OCI-LY7 (cell line): ENCODE measurements at regions not wholly inside any gene's neighbourhood (a gene's known extent, or its start where the extent isn't known, plus 50 kb on each side); places are given as distances from the start of the nearest gene placed in this dataset.

Experiments
- BruUV-seq: library from RNA; stranded (reverse); fragments of 400-500 nt; replicated peaks from 2 replicates; lab custom pipeline; 2021; lab: Mats Ljungman, UMichigan
- CTCF ChIA-PET: fragments of 300-600 bp; sonication (Branson Sonifier 250); formaldehyde crosslinking; loops from one replicate; lab custom pipeline; 2022; ENCODE audit warnings: antibody characterized with exemption; ENCODE audit not compliant: unreplicated experiment; lab: Charles Lee
- POLR2A ChIA-PET: fragments of 300-600 bp; sonication (Branson Sonifier 250); formaldehyde crosslinking; loops from one replicate; lab custom pipeline; 2022; ENCODE audit warnings: antibody characterized with exemption; lab: Charles Lee
- DNase-seq: peaks from one replicate; pipeline ENCODE4 v3.0.0-alpha.2; 2015; ENCODE audit warnings: low spot score
- H2AFZ ChIP-seq: fragments of 200-600 bp; sonication (generic), shearing (Covaris generic); 2 replicates; pipeline ENCODE4 v1.6.1; 2014; ENCODE audit warnings: mild to moderate bottlenecking, antibody characterized with exemption, low read length, moderate library complexity
- H3K27ac ChIP-seq: fragments of 200-600 bp; sonication (generic); 2 replicates; pipeline ENCODE4 v1.5.1; 2014; ENCODE audit warnings: mixed run types, low read depth, mild to moderate bottlenecking, moderate library complexity, low read length, inconsistent platforms; ENCODE audit not compliant: poor library complexity, severe bottlenecking
- H3K36me3 ChIP-seq: fragments of 200-600 bp; sonication (generic); 2 replicates; pipeline ENCODE4 v1.6.1; 2014; ENCODE audit warnings: mild to moderate bottlenecking, antibody characterized with exemption, low read length, moderate library complexity, mixed read lengths; ENCODE audit not compliant: insufficient read depth
- H3K4me1 ChIP-seq: fragments of 200-600 bp; sonication (generic); 2 replicates; pipeline ENCODE4 v1.5.1; 2014; ENCODE audit warnings: mild to moderate bottlenecking, low read length; ENCODE audit not compliant: insufficient read depth, poor library complexity, severe bottlenecking
- H3K4me2 ChIP-seq: fragments of 200-600 bp; sonication (generic); 2 replicates; pipeline ENCODE4 v1.6.1; 2014; ENCODE audit warnings: mild to moderate bottlenecking, low read length
- H3K4me3 ChIP-seq: fragments of 200-600 bp; sonication (generic); 2 replicates; pipeline ENCODE4 v1.5.1; 2014; ENCODE audit warnings: mild to moderate bottlenecking, low read depth, low read length; ENCODE audit not compliant: poor library complexity, severe bottlenecking
- H3K79me2 ChIP-seq: fragments of 200-600 bp; sonication (generic); 2 replicates; pipeline ENCODE4 v1.6.1; 2016; ENCODE audit warnings: low read depth, mild to moderate bottlenecking, low read length, moderate library complexity, mixed read lengths; ENCODE audit not compliant: insufficient read depth
- H3K9me2 ChIP-seq: fragments of 200-600 bp; sonication (generic); 2 replicates; pipeline ENCODE4 v1.6.1; 2016; ENCODE audit warnings: mild to moderate bottlenecking, low read length, mixed read lengths; ENCODE audit not compliant: insufficient read depth
- H3K9me3 ChIP-seq: fragments of 200-600 bp; sonication (generic); 2 replicates; pipeline ENCODE4 v1.6.1; 2014; ENCODE audit warnings: mild to moderate bottlenecking, mixed run types, low read length, mixed read lengths
- H4K20me1 ChIP-seq: fragments of 200-600 bp; sonication (generic); 2 replicates; pipeline ENCODE4 v1.6.1; 2014; ENCODE audit warnings: mild to moderate bottlenecking, antibody characterized with exemption, low read length, moderate library complexity, mixed read lengths; ENCODE audit not compliant: insufficient read depth
- CTCF ChIP-seq: fragments of 200-600 bp; sonication (generic); conservative IDR thresholded peaks from 2 replicates; pipeline ENCODE4 v1.5.1; 2014; ENCODE audit warnings: mild to moderate bottlenecking, antibody characterized with exemption, low read length, moderate library complexity, mixed read lengths
- EZH2phosphoT487 ChIP-seq: fragments of 200-600 bp; sonication (generic); IDR thresholded peaks from 2 replicates; pipeline ENCODE4 v1.6.1; 2018; ENCODE audit warnings: low read depth, borderline replicate concordance, mild to moderate bottlenecking, mixed run types, antibody characterized with exemption, low read length, moderate library complexity, mixed read lengths
- intact Hi-C: fragments of 100-400 bp; cut with micrococcal nuclease; formaldehyde crosslinking; loops from one replicate; pipeline ENCODE4 v1.10.0; 2022; ENCODE audit not compliant: unreplicated experiment

- no peaks in the 10 kb centered on the region for H3K9me2 ChIP-seq
- no TSS peak for BruUV-seq
- intact Hi-C loops = no loop called here
- H3K36me3 ChIP-seq = no peaks in the 10 kb centered on the region
- DNase-seq = no peak
- TF ChIP-seq EZH2phosphoT487 (no peak), CTCF (no peak)
- ChIA-PET CTCF (no interaction called here), POLR2A (no interaction called here)
- H2AFZ ChIP-seq = no peak overlapping the region
- H3K4me2 ChIP-seq = no peak overlapping the region
- no peak overlapping the region for H3K27ac ChIP-seq
- H3K9me3 ChIP-seq = no peaks in the 10 kb centered on the region
- H3K4me3 ChIP-seq = no peak overlapping the region
- H3K4me1 ChIP-seq = no peaks in the 10 kb centered on the region
- H4K20me1 ChIP-seq = no peaks in the 10 kb centered on the region
- no peaks in the 10 kb centered on the region for H3K79me2 ChIP-seq
Observed at GRCh38 chr7:53684693-53685092, 649.3 kb downstream of the POM121L12 start.

GRCh38 chr7:53690411-53690810 is 655.0 kb downstream of the POM121L12 start:
- Histone ChIP-seq H3K9me3 (no peaks in the 10 kb centered on the region), H3K4me2 (no peak overlapping the region), H3K4me3 (no peak overlapping the region), H3K79me2 (no peaks in the 10 kb centered on the region), H3K9me2 (no peaks in the 10 kb centered on the region), H3K4me1 (no peaks in the 10 kb centered on the region), H2AFZ (no peak overlapping the region), H4K20me1 (no peaks in the 10 kb centered on the region), H3K36me3 (no peaks in the 10 kb centered on the region), H3K27ac (no peak overlapping the region)
- no peak for DNase-seq
- no TSS peak for BruUV-seq
- TF ChIP-seq CTCF (no peak), EZH2phosphoT487 (no peak)
- POLR2A ChIA-PET = no interaction called here
- CTCF ChIA-PET = no interaction called here
- intact Hi-C loops = no loop called here

- Histone ChIP-seq H3K36me3 (no peaks in the 10 kb centered on the region), H3K27ac (no peak overlapping the region), H3K9me3 (0 out of 2 replicates have a peak, but pooled peaks cover 8% of the 10 kb centered on the region), H3K9me2 (no peaks in the 10 kb centered on the region), H3K4me3 (no peak overlapping the region), H3K4me2 (no peak overlapping the region), H3K79me2 (no peaks in the 10 kb centered on the region), H3K4me1 (no peaks in the 10 kb centered on the region), H2AFZ (no peak overlapping the region), H4K20me1 (no peaks in the 10 kb centered on the region)
- BruUV-seq = no TSS peak
- ChIA-PET POLR2A (interaction anchor here (0.6 kb wide), 1 partner anchor 1688 kb away, joined by 4 read pairs; no protein-coding TSS in a partner anchor), CTCF (no interaction called here)
- no peak for DNase-seq
- no peak for TF ChIP-seq EZH2phosphoT487
- intact Hi-C loops = no loop called here
Observed at GRCh38 chr7:53697913-53698312, 662.5 kb downstream of the POM121L12 start.
